HTR-8/SVneo (cell line): ENCODE measurements at regions not wholly inside any gene's neighbourhood (a gene's known extent, or its start where the extent isn't known, plus 50 kb on each side); places are given as distances from the start of the nearest gene placed in this dataset.
A peak's percentile ranks its signal among the peaks of the same experiment; 100 is the strongest.

Experiments
- DNase-seq: peaks from one replicate; pipeline ENCODE4 v3.0.0; 2011; ENCODE audit warnings: low spot score, mixed read lengths; ENCODE audit not compliant: insufficient read length
- FAIRE-seq: peaks from 2 replicates; lab custom pipeline; 2011; peaks lifted over from hg19 to GRCh38; lab: Jason Lieb, UNC

DNA sequence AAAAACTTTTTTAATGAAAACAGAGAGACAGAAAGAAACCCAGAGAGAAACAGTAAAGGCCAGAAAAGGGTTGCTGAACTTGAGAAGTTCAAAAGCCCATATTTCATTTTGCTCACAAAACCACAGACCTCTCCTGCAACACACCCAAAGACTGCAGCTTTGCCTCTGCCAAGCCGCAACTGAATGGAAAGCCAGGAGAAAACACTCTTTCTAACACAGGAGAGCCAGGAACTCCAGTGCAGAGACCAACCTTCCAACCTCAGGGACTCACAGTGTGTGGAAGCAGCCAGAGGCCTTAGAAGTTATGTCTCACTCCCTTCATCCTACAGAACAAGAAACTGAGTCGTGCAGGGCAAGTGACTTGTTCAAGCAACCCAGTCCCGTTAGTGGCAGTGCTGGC lies 163.1 kb upstream of the HES1 start:
- DNase-seq (no peak), FAIRE-seq (no peak)

DNA sequence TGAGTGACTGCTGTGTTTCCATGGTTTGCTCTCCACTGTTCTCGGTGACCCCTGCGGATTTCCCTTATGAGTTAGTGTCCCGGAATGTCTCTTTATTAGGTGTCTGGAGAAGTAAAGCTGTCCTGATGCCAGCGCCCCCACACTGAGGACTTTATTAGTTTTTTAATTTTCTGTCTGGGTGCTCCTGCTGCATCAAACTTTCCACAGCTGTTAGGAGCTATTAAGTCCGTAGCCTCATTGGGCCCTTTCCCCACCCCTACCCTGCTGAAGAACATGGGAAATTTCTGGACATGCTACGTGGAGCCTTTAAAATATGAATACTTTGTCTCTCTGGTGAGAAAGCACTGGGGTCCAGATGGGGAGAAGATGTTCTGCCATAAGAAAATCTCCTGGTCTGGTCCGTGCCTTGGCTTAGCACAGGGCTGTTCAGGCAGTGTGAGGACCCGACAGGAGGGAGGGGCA lies 161.7 kb upstream of the HES1 start:
- FAIRE-seq: no peak
- DNase-seq: peak; percentile 48

DNA sequence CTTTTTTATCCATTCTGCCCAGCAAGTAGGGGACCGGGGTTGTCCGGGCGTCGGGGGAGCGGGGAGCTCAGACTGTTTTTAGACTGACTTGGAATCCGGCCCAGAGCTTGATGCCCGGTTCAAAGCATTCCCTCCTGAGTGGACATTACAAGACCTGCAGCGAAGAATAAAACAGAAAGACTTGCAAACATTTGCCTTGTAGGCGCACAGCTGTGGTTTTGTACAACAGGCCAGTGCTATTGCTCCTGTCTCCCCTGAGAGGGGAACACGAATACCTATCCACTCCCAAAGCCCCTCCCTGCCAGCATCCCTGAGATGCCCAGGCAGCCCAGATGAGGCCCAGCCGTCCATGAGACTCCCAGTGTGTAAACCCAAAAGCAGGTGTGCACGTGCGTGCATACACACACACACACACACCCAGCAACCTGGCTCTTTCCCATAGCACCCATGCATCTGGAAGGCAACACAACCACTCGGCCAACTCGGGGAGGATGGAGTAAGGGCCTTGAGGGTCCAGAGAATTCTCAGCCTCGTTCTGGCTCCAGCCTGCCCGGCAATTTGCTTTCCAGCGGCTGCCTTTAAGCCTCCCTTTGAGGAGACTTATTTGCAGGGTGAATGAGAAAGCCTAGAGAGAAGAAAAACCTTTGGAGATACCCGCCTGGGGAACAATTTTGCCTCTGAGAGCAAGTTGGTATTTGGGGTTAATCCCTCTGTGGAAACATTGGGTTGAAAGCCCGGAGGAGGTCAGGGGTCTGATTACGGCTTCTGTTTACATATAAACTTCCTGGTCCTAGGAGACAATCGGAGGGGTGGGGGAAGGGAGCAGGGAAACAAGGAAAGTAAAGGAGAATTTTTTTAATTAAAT lies 161.0 kb upstream of the HES1 start:
- FAIRE-seq (no peak), DNase-seq (no peak)

DNA sequence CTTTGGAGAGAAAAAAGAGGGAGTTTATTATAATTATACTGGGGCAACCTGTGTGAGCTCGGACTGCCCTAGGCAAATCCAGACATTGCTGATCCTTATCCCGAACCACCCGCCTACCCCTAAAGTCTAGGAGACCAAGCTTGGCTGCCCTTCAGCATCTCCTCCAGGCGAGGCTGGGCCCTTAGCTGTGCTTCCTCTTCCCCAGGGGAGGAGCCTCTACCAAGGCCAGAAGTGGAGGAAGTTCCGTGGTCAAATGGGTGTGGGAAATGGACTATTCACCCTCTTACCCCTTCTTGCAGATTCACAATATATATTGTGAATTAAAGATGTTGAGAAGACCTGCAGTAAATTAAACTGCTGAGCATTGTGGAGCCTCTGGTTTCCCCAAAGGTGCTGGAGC lies 158.3 kb upstream of the HES1 start:
- DNase-seq (no peak), FAIRE-seq (no peak)

DNA sequence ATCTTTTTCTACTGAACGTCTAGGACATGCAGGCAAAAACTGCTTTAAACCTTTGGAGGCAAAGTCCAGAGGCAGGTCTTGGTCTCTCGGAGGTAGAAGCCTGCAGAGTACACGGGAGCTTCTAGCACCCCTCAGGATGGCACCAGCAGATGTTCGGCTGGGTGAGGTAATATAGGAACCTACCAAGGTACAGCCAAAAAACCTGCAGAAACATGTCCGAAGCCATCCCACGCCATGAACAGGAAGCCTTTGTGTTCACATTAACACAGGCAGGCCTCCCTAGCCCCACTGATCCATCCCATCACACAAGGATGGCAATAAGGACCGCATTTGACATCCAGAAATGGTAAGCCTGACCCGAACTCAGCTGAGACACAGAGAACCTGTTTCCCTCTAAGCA lies 157.9 kb upstream of the HES1 start:
- DNase-seq (no peak), FAIRE-seq (no peak)

DNA sequence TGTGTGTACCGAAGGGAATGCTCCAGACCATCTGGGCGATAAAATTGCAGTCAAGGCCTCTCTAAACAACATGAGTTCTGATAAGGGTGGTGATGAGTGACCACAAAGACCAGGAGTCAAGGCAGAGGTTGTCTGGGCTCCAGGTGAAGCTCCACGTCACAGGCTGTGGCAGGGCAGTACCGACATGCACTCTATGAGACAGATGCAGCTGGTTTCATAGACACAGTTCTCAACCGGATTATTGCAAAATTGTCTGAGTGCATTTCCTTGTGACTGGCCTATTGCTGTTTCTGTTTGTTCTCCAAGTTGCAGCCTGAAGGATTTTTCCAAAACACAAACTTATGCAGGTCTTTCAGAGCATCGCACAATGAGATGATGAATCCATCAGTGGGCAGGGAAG lies 157.5 kb upstream of the HES1 start:
- no peak for FAIRE-seq

DNA sequence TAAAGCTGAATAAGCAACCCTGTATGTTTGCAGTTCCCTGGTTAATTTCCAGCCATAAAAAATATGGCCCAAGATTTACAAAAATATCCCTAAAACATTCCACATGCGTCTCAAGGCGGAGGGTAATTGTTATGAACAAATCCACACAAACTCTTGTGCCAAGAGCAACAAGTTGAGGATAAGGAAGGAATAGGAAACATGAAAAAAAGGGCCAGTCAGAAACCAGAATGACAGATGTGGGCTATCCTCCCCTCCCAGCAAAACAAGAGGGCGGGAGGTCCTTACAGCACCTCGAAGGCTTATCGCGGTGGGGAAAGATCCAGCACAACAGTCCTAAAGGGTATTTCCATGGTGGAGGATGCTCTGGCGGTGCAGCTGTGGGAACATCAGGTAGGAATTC lies 155.6 kb upstream of the HES1 start:
- FAIRE-seq: no peak
- no peak for DNase-seq

More for the DNA sequence above, 157.5 kb upstream of the HES1 start:
- DNase-seq: no peak

DNA sequence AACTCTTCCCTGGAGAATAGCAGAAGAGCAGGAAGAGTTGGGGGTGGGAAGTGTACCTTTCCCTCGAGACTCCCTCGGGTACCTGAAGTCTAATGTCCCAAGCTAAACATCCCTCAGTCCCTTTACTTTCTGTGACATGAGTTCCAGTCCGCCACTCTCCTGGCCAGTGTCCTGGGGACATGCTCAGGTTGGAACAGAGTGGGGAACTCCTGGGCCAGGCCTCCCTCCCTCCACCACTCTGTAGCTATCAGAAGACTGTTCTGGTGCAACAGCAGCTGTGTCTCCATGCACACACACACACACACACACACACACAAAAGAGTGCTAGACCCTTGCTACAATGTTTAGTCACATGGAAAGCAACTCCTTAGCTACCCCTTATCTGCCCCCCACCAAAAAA lies 155.0 kb upstream of the HES1 start:
- no peak for DNase-seq
- no peak for FAIRE-seq

DNA sequence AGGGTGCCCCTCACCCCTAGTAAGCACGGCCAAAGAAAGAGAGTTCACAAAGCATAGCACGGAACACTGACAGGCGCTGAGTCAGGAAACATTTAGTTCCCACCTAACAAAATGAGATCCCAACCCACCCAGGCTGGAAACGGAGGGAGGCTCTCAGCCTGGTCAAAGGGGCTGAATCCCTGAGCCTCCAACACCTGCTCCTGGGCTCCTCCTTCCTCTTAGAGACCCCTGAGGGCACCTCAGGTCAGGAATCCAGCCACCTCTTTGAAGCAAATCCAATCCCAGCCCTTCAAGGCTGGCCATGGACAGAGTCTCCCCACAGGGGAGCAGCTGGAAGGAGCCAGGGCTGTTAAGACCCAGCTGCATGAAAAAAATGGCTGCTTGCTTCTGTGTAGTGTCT lies 154.4 kb upstream of the HES1 start:
- DNase-seq (no peak), FAIRE-seq (no peak)

DNA sequence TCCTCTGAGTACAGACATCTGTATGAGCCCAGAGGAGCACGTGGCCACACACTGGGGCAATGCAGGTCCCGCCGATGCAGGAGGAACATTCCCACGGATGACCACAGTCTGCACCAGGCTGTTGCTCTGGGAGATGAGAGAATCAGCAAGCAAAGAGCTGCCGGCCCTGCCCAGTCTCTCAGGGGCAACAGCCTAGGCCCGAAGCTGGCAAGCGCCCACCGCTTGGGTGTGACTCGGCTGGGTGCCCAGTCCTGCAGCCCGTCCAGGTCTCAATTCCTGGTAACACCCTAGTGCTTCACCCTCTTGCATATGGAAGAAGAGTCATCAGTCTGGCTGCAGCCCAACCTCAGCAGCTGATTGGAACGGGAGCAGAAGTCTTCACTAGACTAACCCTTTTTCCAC lies 153.7 kb upstream of the HES1 start:
- DNase-seq (no peak), FAIRE-seq (no peak)

DNA sequence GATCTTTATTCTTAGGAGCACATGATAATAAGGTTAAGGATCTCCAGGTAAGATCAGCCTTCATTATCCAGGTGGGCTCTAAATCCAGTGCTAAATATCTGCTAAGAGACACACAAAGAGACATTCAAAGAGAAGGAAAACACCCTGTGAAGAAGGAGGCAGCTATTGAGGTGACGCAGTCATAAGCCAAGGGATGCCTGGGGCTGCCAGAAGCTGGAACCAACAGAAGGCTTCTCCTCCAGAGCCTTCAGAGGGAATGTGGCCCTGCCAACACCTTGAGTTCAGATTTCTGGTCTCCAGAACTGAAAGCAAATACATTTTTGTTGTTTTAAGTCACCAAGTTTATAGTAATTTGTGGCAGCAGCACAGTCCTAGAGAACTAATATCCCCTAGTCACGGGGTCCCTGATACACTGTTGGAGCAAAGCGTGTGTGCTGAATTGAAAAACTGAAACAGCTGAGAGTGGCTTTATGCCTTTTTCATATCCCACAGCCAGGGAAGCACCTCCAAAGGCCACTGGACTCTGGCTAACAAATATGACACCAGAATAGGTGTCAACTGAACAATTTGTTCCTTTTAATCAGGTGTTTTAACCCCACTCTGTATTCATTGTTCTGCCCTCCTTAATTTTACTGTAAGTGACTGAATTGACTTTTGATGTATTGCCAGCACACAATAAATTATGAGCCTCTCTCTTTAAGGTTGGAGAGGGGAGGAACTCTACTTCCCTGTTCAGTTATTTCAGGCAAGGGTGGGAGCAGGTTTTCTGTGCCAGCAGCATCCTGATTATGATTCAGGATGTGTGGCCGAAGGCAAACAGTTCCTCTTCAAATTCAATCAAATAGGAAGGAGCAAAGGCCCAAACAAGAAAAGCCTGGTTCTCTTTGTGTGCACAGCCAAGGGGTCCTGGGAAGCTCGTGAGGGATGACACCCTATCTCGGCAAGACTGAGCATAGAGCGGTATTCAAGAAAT lies 151.8 kb upstream of the HES1 start:
- FAIRE-seq (no peak), DNase-seq (no peak)

DNA sequence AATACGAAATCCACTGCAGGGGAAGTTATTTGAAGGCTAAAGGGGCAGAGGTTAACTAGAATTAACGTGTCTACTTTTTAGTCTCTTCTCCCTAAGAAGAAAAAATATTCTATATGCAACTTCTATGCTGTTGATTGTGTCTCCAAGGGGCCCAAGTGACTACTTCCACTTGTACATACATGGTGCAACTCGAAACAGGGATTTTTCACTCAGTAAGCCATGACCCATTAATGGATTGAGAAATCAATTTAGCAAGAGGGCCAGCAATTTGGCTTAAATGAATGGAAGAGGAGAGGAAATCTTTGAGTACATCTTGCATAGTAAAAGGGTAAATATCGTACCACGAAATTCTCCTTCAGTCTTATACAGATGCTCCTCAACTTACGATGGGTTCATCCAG lies 151.1 kb upstream of the HES1 start:
- DNase-seq (no peak), FAIRE-seq (no peak)

DNA sequence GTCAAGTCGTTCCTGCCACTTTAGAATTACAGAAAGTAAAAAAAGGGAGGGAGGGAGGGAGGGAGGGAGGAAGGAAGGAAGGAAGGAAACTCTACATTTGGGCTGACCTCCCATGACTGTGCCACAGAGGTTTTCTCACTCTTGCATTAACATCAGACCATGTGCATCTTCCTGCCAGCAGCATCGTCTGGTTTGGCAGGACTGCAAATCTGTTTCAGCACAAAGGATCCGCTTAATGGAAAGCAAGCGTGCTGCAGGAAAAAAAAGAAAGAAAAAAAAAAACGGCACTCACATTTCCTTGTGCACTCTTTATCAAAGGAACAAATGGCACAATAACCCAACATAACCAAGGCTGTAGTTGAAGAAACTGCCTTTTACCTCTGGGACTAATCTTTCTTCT lies 148.8 kb upstream of the HES1 start:
- DNase-seq (no peak), FAIRE-seq (no peak)

DNA sequence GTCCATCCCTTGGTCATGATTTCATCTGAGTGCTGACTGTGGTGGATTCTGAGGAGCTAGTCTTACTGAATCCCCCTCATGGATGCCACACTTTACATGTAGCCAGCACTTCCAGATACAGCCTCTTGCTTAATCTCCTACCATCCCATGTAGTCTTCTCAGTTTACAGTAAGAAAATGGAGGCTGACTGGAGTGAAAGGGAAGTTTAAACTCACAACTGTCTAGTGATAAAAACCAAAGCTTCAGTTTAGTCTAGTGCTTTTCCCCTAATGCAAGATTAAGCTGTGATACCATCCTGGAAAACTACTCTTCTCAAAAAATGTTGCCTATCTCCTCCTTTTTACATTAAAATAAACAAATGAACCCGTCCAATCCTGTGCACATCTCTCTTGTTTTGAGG lies 146.8 kb upstream of the HES1 start:
- no peak for FAIRE-seq
- no peak for DNase-seq

DNA sequence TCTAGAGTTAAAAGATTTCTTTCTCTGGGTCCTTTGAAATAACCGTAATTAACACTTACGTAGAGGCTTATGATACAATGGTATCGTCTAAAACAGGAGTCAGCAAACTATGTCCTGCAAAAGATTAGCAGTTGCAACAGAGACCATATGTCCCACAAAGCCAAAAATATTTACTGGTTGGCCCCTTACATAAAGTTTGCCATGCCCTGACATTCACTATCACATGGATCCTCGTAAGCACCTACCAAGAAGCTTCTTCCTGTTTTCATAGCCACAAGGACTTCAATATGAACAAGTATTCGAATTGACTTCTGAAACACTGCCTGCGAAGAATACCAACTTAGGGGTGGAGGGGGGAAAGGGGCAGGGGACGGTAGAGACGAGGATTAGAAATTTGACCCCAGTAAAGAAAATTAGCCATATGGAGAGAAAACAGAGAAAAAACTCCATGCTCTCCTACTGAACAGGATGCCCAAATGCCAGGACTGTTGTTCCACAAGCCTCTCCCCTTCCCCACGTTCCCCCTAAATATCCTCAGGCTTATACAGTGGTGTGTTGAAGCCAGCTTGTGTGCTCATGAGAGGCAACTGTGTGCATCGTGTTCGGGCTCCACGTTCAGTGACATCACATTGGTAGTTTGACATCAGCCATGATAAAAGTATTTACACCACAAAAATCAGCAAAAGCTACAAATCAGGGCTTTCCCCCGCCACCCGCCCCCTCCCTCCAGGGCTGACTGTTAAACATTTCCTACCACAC lies 144.1 kb upstream of the HES1 start:
- FAIRE-seq: no peak
- DNase-seq: no peak

DNA sequence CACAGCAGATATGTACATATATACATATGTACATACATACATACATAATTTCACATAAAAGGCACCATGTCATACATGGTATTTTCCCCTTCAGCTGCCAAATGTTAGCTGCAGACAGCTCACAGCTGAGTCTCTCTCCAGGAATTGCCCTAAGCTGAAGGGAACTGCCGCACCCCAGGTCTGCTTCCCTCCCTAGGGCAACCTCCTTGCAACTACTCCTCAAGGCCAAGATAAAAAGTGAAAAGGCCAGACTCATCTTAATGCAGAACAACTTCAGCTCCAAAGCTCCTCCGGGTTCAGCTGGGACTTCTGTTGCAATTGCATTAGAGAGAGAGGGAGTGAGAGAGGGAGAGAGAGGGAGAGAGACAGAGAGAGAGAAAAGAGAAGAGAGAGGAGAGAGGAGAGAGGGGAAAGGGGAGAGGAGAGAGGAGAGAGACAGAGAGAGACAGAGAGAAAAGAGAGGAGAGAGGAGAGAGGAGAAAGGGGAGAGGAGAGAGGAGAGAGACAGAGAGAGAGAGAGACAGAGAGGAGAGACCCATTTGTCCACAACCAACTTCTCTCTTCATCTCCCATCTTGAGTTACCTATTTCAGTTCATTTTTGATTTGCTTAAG lies 143.4 kb upstream of the HES1 start:
- DNase-seq (no peak), FAIRE-seq (no peak)

DNA sequence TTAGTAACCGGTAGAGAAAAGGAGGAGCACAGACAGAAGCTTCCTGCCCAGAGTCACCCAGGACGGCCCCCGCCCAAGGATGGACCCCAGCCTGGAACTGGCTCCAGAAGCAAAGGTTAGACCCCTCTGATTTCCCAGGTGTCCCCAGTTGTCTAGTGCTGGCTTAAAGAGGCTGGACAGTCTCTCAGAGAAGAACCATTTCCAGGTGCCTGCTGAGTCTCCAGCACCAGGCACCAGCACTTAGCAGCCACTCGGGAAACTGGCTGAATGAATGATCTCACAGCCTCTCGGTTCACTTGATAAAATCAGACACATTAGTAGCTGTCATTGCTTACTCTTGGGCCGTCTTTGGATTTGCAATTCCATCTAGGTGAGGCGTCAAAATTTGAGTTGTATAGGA lies 139.7 kb upstream of the HES1 start:
- no peak for DNase-seq
- FAIRE-seq: no peak

DNA sequence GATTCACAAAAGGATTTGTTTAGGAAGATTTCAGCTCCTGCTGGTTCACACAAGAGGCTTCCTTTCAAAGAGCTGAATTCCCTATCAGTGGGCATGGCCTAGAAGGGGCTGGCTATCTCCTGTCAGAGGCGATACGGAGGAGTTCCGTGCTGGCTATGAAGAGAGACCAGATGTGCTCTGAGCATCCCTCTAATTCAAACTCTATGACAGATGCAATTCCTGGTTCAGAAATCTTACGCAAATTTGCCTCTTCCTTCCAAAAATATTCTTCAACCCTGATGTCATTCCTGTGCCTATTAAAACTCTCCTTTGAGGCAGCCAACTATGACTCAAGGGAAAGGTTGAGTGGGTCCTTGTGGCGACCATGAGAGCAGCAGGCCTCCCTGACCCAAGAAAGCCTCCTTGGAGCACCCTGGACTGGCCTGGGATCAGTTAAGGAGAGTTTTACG lies 139.3 kb upstream of the HES1 start:
- no peak for DNase-seq
- FAIRE-seq: no peak

DNA sequence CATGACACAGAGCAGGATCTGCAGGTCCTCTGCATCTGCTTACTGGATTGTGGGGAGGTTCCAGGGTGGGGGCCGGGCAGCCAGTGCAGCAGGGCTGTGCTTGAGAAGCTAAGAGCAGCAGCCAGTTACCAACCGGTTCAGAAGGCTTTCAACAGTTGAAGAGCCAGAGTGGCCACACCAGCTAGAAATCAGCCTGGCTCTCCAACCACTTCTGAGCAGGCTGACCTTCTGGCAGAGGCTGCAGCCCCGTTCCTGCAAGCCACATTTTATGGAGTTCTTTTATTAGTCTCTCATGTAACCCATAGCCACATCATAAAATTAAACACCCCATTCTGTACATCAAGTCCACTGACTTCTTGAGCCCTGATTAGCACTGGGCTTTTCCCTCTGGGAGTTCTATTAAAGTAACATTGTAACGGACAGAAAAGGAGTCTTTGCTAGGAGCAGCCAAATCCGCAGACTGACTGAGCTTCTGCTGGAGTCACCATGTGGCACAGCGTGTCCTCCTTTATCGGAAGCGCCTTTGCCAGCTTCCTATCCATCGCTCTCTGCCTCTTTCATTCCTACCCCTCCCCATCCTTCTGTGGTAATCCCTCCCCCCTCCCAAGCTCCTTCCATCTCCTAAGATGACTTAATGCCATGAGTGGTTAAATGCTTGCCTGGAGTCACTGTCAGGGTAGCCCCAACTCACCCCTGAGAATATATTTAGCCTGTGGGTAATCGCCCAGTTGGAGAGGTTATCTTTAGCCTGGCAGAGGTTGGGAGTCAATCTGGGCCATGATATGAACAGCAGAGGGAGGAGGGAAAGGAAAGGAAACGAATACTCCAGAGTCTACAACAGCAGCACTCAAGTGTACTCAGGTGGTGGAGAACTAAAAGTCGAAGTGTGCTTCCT lies 138.5 kb upstream of the HES1 start:
- FAIRE-seq (no peak), DNase-seq (no peak)
